ENCODE measurements at regions not wholly inside any gene's neighbourhood (a gene's known extent, or its start where the extent isn't known, plus 50 kb on each side); places are given as distances from the start of the nearest gene placed in this dataset.

GRCh38 chr7:41351091-41351490, 351.8 kb downstream of the INHBA start:
- no peaks in the 10 kb centered on the region for H3K4me1 Mint-ChIP-seq

GRCh38 chr7:41346878-41347277, 356.0 kb downstream of the INHBA start:
- Mint-ChIP-seq H3K4me3 (no peak overlapping the region), H3K36me3 (ENCODE audit: low read depth) (no peaks in the 10 kb centered on the region), H3K27me3 (ENCODE audit: low read depth) (no peaks in the 10 kb centered on the region), H3K9me3 (peaks cover 3% of the 10 kb centered on the region), H3K27ac (ENCODE audit: unreplicated experiment) (no peak overlapping the region), H3K4me1 (no peaks in the 10 kb centered on the region)
- TF ChIP-seq CTCF (conservative IDR thresholded peaks at IDR 0.05), result no peak
- DNase-seq (ENCODE audit: low read depth, low spot score), result no peak

More at GRCh38 chr7:41351091-41351490, 351.8 kb downstream of the INHBA start:
- Mint-ChIP-seq H3K9me3 (peaks cover 3% of the 10 kb centered on the region), H3K4me3 (no peak overlapping the region), H3K27ac (ENCODE audit: unreplicated experiment) (no peak overlapping the region), H3K36me3 (ENCODE audit: low read depth) (no peaks in the 10 kb centered on the region), H3K27me3 (ENCODE audit: low read depth) (no peaks in the 10 kb centered on the region)
- no peak for TF ChIP-seq CTCF (conservative IDR thresholded peaks at IDR 0.05)
- no peak for DNase-seq (ENCODE audit: low read depth, low spot score)

- no peak for TF ChIP-seq CTCF (conservative IDR thresholded peaks at IDR 0.05)
- Mint-ChIP-seq H3K4me3 (no peak overlapping the region), H3K27ac (ENCODE audit: unreplicated experiment) (no peak overlapping the region), H3K36me3 (ENCODE audit: low read depth) (no peaks in the 10 kb centered on the region), H3K27me3 (ENCODE audit: low read depth) (no peaks in the 10 kb centered on the region), H3K4me1 (no peaks in the 10 kb centered on the region), H3K9me3 (no peaks in the 10 kb centered on the region)
- DNase-seq (ENCODE audit: low read depth, low spot score), result no peak
Measured at GRCh38 chr7:41339913-41340676, 362.8 kb downstream of the INHBA start.

GRCh38 chr7:41336981-41337380, 365.9 kb downstream of the INHBA start:
- TF ChIP-seq CTCF (conservative IDR thresholded peaks at IDR 0.05), result no peak
- H3K4me1 Mint-ChIP-seq, result no peaks in the 10 kb centered on the region
- H3K9me3 Mint-ChIP-seq, result no peaks in the 10 kb centered on the region
- H3K27me3 Mint-ChIP-seq (ENCODE audit: low read depth), result no peaks in the 10 kb centered on the region
- DNase-seq (ENCODE audit: low read depth, low spot score), result no peak
- no peak overlapping the region for H3K4me3 Mint-ChIP-seq
- H3K36me3 Mint-ChIP-seq (ENCODE audit: low read depth), result no peaks in the 10 kb centered on the region
- H3K27ac Mint-ChIP-seq (ENCODE audit: unreplicated experiment), result no peak overlapping the region

GRCh38 chr7:41336455-41336952, 366.4 kb downstream of the INHBA start:
- H3K27me3 Mint-ChIP-seq (ENCODE audit: low read depth), result no peaks in the 10 kb centered on the region
- TF ChIP-seq CTCF (conservative IDR thresholded peaks at IDR 0.05), result no peak
- no peak overlapping the region for H3K27ac Mint-ChIP-seq (ENCODE audit: unreplicated experiment)
- no peaks in the 10 kb centered on the region for H3K4me1 Mint-ChIP-seq
- DNase-seq (ENCODE audit: low read depth, low spot score), result no peak
- no peaks in the 10 kb centered on the region for H3K9me3 Mint-ChIP-seq
- no peak overlapping the region for H3K4me3 Mint-ChIP-seq
- H3K36me3 Mint-ChIP-seq (ENCODE audit: low read depth), result no peaks in the 10 kb centered on the region

Data from neural crest cell (in vitro differentiated cells).